Choroid plexus epithelial cell (primary cell): ENCODE measurements at regions not wholly inside any gene's neighbourhood (a gene's known extent, or its start where the extent isn't known, plus 50 kb on each side); places are given as distances from the start of the nearest gene placed in this dataset.

Experiments used
- DNase-seq: peaks from one replicate; pipeline ENCODE4 v3.0.0-alpha.2; 2010; ENCODE audit warnings: low read depth
- H3K4me3 ChIP-seq: 2 replicates; pipeline ENCODE4 v1.5.1; 2011; ENCODE audit warnings: low read depth, mild to moderate bottlenecking, control low read depth, low read length, moderate library complexity
- TF ChIP-seq, protein P1 (sequence below): conservative IDR thresholded peaks from 2 replicates; pipeline ENCODE4 v1.5.1; 2011; ENCODE audit warnings: low read depth, mild to moderate bottlenecking, control low read depth, inconsistent platforms, low read length, moderate library complexity

DNA sequence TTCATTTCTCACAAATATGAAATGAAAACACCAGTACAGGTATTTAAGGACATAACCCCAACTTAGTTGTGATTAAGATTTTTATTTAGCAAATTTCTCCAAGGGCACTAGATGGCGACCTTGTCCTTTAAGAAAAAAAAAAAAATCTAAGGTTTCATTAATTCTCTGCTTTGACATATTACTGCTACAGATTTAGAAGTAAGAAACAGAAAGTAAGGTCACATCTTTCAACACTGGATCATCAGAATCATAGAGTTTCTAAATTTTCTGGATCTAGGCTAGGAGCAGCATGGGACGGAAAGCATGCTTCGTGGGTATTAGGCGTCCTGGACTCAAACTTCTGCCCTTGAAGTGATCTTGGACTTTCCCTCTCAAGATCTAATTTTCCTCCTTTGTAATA lies 85.5 kb upstream of the PRKG1 start:
- TF ChIP-seq, protein P1, sequence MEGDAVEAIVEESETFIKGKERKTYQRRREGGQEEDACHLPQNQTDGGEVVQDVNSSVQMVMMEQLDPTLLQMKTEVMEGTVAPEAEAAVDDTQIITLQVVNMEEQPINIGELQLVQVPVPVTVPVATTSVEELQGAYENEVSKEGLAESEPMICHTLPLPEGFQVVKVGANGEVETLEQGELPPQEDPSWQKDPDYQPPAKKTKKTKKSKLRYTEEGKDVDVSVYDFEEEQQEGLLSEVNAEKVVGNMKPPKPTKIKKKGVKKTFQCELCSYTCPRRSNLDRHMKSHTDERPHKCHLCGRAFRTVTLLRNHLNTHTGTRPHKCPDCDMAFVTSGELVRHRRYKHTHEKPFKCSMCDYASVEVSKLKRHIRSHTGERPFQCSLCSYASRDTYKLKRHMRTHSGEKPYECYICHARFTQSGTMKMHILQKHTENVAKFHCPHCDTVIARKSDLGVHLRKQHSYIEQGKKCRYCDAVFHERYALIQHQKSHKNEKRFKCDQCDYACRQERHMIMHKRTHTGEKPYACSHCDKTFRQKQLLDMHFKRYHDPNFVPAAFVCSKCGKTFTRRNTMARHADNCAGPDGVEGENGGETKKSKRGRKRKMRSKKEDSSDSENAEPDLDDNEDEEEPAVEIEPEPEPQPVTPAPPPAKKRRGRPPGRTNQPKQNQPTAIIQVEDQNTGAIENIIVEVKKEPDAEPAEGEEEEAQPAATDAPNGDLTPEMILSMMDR: peak; percentile 48
- peak overlapping the region; percentile 26 for H3K4me3 ChIP-seq
- peak; percentile 65 for DNase-seq

DNA sequence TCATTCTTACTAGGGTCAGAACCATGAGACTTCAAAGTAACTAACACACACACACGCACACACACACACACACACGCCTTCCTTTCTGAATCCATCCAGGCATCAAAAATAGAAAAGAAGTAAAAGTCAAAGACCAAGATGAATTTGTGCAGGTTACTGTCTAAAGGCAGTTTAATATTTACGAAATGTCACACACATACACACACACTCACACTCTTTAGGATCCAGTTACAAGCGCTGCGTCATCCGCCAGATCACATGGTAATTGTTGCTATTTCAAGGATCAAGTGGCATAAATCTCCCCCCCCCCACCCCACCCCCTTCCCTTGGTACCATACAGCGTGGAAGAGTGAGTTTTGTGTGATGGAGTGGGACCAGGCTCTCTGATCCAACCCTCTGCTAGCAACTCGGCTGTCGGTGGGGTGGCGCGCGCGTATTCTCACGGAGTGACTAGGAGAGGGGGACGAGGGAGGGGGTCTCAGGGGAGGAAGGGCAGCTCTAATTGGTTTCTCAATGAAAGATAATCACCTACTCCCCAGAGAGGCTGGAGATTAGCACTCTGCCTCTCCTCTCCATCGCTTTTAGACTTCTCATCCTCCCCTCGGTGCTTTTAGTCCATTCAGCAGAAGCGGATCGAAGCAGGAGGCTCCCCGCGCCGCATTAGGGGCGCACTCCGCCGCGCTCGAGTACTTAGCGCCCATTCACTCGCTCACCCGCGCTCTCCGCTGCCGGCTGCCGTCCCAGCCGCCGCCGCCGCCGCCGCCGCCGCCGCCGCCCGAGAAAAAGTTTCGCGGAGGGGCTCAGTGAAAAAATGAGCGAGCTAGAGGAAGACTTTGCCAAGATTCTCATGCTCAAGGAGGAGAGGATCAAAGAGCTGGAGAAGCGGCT lies 83.5 kb upstream of the PRKG1 start:
- H3K4me3 ChIP-seq: peak overlapping the region; percentile 83
- DNase-seq: peak; percentile 94
- TF ChIP-seq, protein P1: no peak

DNA sequence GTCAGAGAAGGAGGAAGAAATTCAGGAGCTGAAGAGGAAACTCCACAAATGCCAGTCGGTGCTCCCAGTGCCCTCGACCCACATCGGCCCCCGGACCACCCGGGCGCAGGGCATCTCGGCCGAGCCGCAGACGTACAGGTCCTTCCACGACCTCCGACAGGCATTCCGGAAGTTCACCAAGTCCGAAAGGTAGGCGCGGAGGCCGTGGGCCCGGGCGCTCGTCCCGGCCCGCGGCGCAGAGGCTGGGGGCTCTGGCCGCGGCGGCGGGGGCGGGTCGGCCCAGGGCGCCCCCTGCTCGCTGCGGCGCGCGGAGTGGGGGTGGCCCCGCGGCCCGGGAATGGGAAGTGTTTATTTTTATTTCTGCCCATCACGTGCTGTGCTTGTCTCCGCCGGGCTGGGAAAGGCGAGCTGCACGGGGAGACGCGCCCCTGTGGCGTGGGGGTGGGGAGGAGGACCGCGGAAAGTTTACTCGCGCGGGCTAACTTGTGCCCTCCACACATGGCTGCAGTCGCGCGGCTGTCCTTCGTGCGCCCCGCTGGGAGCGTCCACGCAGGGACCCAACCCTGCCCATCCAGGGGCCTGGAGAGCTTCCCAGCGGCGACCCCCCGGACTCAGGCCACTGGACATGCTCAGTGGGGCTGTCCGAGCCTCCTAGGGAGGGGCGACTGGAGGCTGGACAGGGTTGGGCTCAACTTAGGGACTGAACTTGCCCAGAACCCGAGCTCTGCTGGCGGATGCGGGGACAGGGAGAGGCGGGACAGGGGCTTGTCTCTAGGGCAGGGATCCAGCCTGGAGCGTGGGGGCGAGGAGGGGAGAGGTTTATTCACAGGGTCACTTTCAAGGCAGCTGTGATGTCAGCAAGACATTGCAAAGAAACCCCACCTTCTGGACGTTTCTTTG lies 82.6 kb upstream of the PRKG1 start:
- TF ChIP-seq, protein P1: no peak
- DNase-seq: peak; percentile 60
- peak overlapping the region; percentile 83 for H3K4me3 ChIP-seq

DNA sequence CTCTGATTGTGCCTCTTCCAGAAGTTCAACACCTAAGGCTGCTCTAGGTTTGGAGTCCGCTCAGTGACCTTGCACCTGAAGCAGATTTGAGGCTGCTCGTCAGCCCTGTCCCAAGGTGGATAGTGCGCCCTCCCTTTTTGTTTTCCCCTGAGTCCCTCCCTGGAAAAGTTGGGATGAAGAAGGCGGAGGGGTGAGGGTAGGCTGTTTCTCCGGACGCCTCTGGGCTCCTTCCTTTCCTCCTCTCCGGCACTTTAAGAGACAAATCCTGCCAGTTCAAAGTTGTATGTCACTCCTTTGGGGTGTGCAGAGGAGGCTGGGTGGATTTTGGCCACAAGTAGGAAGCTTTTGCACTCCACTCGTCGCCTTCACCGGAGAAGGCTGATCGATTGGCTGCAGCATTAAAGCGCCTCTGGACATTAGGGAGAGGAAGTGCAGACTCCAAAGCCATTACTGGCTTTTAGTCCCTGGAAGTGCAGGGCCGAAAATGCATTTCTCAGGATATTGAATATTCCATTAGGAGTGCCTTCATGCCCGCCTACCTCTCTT lies 81.9 kb upstream of the PRKG1 start:
- peak overlapping the region; percentile 83 for H3K4me3 ChIP-seq

DNA sequence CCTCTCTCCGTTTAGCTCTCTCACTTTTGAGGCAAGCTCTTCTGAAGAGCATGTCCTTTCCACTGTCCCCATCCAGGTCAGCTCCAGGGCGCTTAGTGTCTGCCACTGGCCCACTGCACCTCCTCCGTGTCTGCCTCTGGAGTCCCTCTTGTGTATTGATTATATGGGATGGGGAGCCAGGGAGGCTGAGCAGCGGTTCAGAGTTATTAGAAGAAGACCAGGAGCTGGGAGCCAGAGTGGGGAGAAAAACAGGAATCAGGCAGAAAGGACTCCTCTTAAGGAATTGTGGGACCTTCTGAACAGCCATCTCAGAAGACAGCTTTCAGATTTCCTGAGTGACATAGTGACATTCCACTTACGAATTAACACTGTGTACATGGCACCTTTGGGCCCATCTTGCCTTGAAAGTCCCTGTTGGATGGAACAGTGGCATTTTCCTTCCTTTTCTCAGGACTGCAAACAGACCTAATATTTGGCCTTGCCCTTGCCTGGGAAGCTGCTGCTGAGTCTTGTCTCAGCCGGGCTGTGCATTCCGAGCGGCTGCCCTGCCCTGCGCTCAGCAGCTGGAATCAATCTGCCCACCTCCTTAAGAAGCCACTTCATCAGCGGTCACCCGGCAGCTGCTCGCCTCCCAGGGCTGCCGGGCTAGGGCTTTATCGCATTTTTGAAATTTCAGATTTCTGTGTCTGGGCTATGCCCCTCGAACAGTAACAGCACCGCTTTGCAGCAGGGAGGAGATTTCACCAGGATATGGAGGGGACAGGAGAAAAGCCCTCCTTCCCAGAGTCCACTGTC lies 81.1 kb upstream of the PRKG1 start:
- TF ChIP-seq, protein P1: no peak
- peak; percentile 80 for DNase-seq
- H3K4me3 ChIP-seq: peak overlapping the region; percentile 83

More for the DNA sequence above, 81.9 kb upstream of the PRKG1 start:
- TF ChIP-seq, protein P1: peak; percentile 18
- peak; percentile 44 for DNase-seq

DNA sequence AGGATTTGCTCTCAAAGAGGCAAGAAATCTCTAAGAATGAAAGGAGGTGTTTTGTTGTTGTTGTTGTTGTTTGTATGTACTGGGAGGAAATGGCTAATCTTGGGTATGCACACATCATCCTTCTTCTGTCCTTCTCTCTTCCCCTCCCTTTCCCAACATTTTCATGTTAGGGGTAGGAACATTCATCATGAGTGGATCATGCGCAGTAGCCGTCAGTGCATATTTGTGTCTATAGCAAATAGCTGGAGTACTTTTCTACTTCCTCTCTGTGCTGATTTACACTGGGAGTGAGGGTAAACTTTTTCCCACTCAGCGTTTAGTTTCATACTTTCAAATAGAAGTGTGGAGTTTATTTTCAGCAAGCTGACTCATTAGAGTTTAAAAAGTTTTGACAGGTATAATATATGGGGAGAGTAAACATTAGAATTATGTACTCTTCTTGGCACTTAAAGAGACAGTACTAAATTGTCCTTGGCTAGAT lies 80.5 kb upstream of the PRKG1 start:
- H3K4me3 ChIP-seq: peak overlapping the region; percentile 83
- DNase-seq: peak; percentile 86
- TF ChIP-seq, protein P1: no peak
